ENCODE measurements at regions not wholly inside any gene's neighbourhood (a gene's known extent, or its start where the extent isn't known, plus 50 kb on each side); places are given as distances from the start of the nearest gene placed in this dataset.

DNA sequence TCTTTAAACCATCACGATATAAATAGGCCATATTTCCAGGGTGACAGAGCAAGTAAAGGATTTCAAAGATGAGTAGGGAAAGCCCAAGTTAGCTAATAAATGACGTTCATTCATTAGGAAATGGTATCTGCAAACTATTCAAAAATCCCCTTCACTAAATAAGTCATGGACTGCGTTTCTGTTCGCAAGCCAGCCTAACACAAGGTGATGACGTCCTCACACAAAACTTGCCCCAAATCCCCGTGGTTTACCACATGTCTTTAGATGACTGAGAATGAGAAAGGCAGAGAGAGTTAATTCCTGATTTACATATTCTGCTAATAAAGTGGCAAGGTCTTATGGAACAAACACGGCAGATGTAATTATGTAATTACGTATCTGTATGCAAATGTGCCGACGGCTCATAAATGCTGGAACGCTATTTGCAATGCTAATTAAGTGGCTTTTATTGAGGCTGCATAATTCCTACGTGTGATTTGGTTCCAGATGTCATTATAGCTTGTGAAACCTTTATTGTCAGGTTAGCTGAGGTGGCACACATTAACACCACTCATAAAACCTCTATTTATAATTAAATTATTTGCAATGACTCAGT, 437.7 kb upstream of the FRG1 start:
- no peak overlapping the region for H3K27ac ChIP-seq
- TF ChIP-seq, protein P1, sequence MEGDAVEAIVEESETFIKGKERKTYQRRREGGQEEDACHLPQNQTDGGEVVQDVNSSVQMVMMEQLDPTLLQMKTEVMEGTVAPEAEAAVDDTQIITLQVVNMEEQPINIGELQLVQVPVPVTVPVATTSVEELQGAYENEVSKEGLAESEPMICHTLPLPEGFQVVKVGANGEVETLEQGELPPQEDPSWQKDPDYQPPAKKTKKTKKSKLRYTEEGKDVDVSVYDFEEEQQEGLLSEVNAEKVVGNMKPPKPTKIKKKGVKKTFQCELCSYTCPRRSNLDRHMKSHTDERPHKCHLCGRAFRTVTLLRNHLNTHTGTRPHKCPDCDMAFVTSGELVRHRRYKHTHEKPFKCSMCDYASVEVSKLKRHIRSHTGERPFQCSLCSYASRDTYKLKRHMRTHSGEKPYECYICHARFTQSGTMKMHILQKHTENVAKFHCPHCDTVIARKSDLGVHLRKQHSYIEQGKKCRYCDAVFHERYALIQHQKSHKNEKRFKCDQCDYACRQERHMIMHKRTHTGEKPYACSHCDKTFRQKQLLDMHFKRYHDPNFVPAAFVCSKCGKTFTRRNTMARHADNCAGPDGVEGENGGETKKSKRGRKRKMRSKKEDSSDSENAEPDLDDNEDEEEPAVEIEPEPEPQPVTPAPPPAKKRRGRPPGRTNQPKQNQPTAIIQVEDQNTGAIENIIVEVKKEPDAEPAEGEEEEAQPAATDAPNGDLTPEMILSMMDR (conservative IDR thresholded peaks at IDR 0.05) = no peak

DNA sequence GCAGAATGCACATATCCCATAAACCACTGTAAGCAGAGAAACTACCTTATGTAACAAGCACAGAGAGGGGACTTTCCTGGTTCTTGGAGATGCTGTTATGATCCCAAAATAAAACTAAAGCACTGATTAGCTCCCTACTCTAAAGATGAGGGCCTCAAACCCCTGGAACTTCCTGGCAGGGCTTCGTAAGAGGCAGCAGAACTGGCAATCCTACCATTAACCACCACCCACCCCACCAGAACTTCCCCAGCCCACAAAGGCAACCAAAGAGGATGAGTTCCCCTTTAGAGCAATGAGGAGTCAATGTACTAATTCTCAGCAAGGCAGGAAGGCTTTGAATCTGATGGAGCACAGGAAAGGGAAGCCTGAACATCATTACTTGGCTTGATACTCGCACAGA, 436.5 kb upstream of the FRG1 start:
- TF ChIP-seq, protein P1 (conservative IDR thresholded peaks at IDR 0.05) = no peak
- no peak overlapping the region for H3K27ac ChIP-seq

DNA sequence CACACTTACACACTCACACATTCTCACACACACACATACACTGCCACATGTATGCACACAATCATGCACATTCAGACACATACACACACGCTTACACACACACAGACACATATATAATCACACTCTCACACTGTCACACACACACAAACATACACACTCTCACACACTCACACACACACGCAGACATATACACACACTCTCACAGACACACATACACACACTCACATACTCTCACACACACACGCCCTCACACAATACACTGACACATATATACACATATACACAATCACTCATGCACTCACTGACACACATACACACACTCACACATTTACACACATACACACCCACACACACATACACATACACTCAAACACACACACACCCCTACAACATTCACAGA, 435.3 kb upstream of the FRG1 start:
- TF ChIP-seq, protein P1 (conservative IDR thresholded peaks at IDR 0.05) = no peak
- no peak overlapping the region for H3K27ac ChIP-seq

DNA sequence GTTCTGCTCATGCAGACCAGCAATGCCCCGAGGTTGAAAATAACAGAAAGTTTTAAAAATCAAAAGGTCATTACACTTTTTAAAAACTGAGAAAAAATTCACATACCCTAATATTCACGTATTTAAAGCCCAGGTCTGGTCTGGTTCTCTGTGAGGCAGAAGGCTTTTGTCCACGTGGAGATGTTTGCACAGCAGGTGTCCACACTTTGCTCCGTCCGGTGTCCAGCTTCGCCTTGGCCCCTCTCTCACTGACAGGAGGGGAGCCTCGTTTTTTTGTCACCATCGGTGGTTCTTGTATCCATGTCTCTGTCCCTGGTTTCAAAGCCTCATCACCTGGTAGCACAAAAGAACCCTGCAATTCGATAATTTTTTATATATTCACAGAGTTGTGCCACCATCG, 434.6 kb upstream of the FRG1 start:
- no peak overlapping the region for H3K27ac ChIP-seq
- TF ChIP-seq, protein P1 (conservative IDR thresholded peaks at IDR 0.05) = no peak

DNA sequence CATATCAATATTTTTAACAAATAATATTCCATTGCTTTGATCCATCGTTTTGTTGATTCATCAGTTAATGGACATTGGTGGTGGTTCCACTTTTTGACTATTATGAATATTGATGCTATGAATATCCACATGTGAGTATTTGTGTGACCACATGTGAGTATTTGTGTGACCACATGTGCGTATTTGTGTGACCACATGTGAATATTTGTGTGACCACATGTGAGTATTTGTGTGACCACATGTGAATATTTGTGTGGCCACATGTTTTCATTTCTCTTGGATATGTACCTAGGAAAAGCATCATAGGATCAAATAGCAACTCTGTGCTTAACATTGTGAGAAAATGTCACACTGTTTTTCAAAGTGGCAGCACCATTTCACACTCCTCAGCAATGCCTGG, 433.6 kb upstream of the FRG1 start:
- TF ChIP-seq, protein P1 (conservative IDR thresholded peaks at IDR 0.05) = no peak
- no peak overlapping the region for H3K27ac ChIP-seq

DNA sequence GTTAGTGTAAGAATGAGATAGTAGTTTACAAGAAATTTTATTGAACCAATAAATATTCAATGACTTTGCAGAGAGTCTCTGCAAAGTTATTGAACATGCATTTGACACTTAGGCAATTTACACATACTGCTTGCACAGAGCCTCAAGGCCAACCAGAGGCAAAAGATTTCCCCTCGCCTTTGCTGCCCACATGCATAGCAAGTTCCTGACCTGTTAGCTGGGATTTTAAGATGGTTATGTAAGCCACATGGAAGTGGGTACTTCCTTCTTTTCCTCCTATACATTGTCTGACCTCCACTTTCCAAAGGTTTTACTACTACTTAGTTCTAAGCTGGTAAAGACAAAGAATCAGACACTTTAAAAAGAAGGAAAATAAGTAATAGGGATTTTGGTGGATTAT, 430.1 kb upstream of the FRG1 start:
- TF ChIP-seq, protein P1 (conservative IDR thresholded peaks at IDR 0.05) = no peak
- H3K27ac ChIP-seq = no peak overlapping the region

DNA sequence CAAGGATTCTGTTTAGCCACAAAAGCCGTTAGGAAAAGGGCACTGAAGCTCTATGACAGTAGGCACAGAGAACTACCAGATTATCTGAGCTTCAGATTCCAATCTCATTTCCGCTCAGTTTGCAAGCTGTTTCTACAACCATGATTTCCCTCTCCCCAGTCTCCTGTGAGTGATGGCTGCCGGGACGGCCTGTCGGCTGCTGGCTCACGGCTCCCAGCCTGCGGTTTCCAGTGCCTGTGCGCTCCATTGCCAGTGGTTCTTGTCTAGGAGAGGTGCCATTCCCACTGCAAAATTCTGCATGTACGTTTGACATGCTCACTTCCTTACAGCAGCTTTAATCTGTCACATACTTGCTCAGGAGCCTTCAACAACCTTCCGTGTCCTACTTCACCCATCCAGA, 429.1 kb upstream of the FRG1 start:
- H3K27ac ChIP-seq = no peak overlapping the region
- TF ChIP-seq, protein P1 (conservative IDR thresholded peaks at IDR 0.05) = no peak

All from VCaP (cell line).